HFF-Myc (cell line): ENCODE measurements at regions not wholly inside any gene's neighbourhood (a gene's known extent, or its start where the extent isn't known, plus 50 kb on each side); places are given as distances from the start of the nearest gene placed in this dataset.

Experiments
- DNase-seq: peaks from one replicate; pipeline ENCODE4 v3.0.0-alpha.2; 2011; ENCODE audit warnings: low read depth; ENCODE audit errors: extremely low read depth
- H3K4me3 ChIP-seq: replicated peaks from 2 replicates; pipeline ENCODE4 v1.5.1; 2011; ENCODE audit warnings: low read depth, mild to moderate bottlenecking, control low read depth, low read length
- CTCF ChIP-seq: IDR thresholded peaks from 2 replicates; pipeline ENCODE4 v1.5.1; 2012; ENCODE audit warnings: mild to moderate bottlenecking, low read depth, low read length, control low read depth; ENCODE audit errors: missing control alignments

- no peak for TF ChIP-seq CTCF
- no peak for DNase-seq
- no peak overlapping the region for H3K4me3 ChIP-seq
Observed at GRCh38 chr18:37712776-37713175, 147.2 kb upstream of the CELF4 start.

- no peak for DNase-seq
- H3K4me3 ChIP-seq = no peak overlapping the region
- no peak for TF ChIP-seq CTCF
Observed at GRCh38 chr18:37711766-37712505, 146.3 kb upstream of the CELF4 start.

- no peak for TF ChIP-seq CTCF
- no peak for DNase-seq
- no peak overlapping the region for H3K4me3 ChIP-seq
Observed at GRCh38 chr18:37710726-37711125, 145.1 kb upstream of the CELF4 start.

GRCh38 chr18:37709740-37710139 is 144.1 kb upstream of the CELF4 start:
- no peak for TF ChIP-seq CTCF
- DNase-seq = no peak
- H3K4me3 ChIP-seq = no peak overlapping the region

- DNase-seq = no peak
- H3K4me3 ChIP-seq = no peak overlapping the region
- TF ChIP-seq CTCF = no peak
Observed at GRCh38 chr18:37705016-37705415, 139.4 kb upstream of the CELF4 start.

GRCh38 chr18:37702841-37703240 is 137.2 kb upstream of the CELF4 start:
- no peak overlapping the region for H3K4me3 ChIP-seq
- no peak for TF ChIP-seq CTCF
- DNase-seq = no peak

GRCh38 chr18:37701967-37702366 is 136.4 kb upstream of the CELF4 start:
- no peak for DNase-seq
- H3K4me3 ChIP-seq = no peak overlapping the region
- no peak for TF ChIP-seq CTCF
